SK-N-SH (cell line): ENCODE measurements at regions not wholly inside any gene's neighbourhood (a gene's known extent, or its start where the extent isn't known, plus 50 kb on each side); places are given as distances from the start of the nearest gene placed in this dataset.

Experiments used
- CTCF ChIA-PET: fragments of 300-600, 350-600 bp; formaldehyde crosslinking; extraction: SDS; loops from one replicate; lab custom pipeline; 2021; lab: Yijun Ruan, JAX
- POLR2A ChIA-PET: fragments of 350-600 bp; sonication (Branson Sonifier 250); formaldehyde crosslinking; extraction: SDS; loops from one replicate; lab custom pipeline; 2020; ENCODE audit warnings: antibody characterized with exemption, inconsistent platforms; lab: Yijun Ruan, JAX
- DNase-seq: peaks from one replicate; pipeline ENCODE4 v3.0.0; 2012
- H2AFZ ChIP-seq: fragments of 200-600 bp; sonication (generic); 2 replicates; pipeline ENCODE4 v1.8.1; 2016; ENCODE audit warnings: antibody characterized with exemption, mild to moderate bottlenecking, low read depth
- H3F3A ChIP-seq: fragments of 200-600 bp; sonication (generic); replicated peaks from 2 replicates; pipeline ENCODE3; 2016; ENCODE audit warnings: antibody characterized with exemption, mild to moderate bottlenecking; ENCODE audit not compliant: insufficient read depth
- H3K27ac ChIP-seq, 2 experiments: fragments of 200-500 bp in 1 of 2; fragments of 200-600 bp in 1 of 2; sonication (Bioruptor generic) in 1 of 2; sonication (generic), shearing (Covaris generic) in 1 of 2; 2 replicates each; pipeline versions ENCODE4 v1.5.1 to v1.6.1; 2014 to 2016; ENCODE audit warnings: low read depth in 2 of 2, inconsistent platforms in 1 of 2, low read length in 1 of 2, mild to moderate bottlenecking in 1 of 2, mixed read lengths in 1 of 2
- H3K27me3 ChIP-seq: fragments of 200-600 bp; sonication (generic), shearing (Covaris generic); 2 replicates; pipeline ENCODE4 v1.6.1; 2016; ENCODE audit warnings: mixed run types; ENCODE audit not compliant: insufficient read depth
- H3K36me3 ChIP-seq, 2 experiments: fragments of 200-500 bp in 1 of 2; fragments of 200-600 bp in 1 of 2; sonication (Bioruptor generic) in 1 of 2; sonication (generic) in 1 of 2; replicated peaks in 1 of 2; 2 replicates each; pipeline versions ENCODE3 to v1.5.1; 2014 to 2016; ENCODE audit warnings: low read length in 1 of 2, mild to moderate bottlenecking in 1 of 2; ENCODE audit not compliant: insufficient read depth in 2 of 2, control insufficient read depth in 1 of 2
- H3K4me1 ChIP-seq, 2 experiments: fragments of 200-500 bp in 1 of 2; fragments of 200-600 bp in 1 of 2; sonication (Bioruptor generic) in 1 of 2; sonication (generic), shearing (Covaris generic) in 1 of 2; 2 replicates each; pipeline versions ENCODE4 v1.5.1 to v1.6.1; 2014 to 2016; ENCODE audit warnings: low read depth in 1 of 2, low read length in 1 of 2, mixed run types in 1 of 2; ENCODE audit not compliant: insufficient read depth in 2 of 2, control insufficient read depth in 1 of 2
- H3K4me2 ChIP-seq: fragments of 200-600 bp; sonication (generic), shearing (Covaris generic); 2 replicates; pipeline ENCODE4 v1.6.1; 2017; ENCODE audit warnings: mixed run types
- H3K4me3 ChIP-seq, 2 experiments: fragments of 200-500 bp in 1 of 2; fragments of 200-600 bp in 1 of 2; sonication (Bioruptor generic) in 1 of 2; sonication (generic), shearing (Covaris generic) in 1 of 2; 2 replicates each; pipeline versions ENCODE4 v1.5.1 to v1.8.1; 2014 to 2016; ENCODE audit warnings: low read depth in 2 of 2, inconsistent platforms in 1 of 2, low read length in 1 of 2, mild to moderate bottlenecking in 1 of 2, mixed read lengths in 1 of 2, moderate library complexity in 1 of 2
- H3K79me2 ChIP-seq: fragments of 200-600 bp; sonication (generic); 2 replicates; pipeline ENCODE4 v1.8.1; 2017; ENCODE audit warnings: mild to moderate bottlenecking; ENCODE audit not compliant: insufficient read depth
- H3K9ac ChIP-seq: fragments of 200-600 bp; sonication (generic); 2 replicates; pipeline ENCODE4 v1.6.1; 2017; ENCODE audit warnings: mixed run types
- H3K9me2 ChIP-seq: fragments of 200-600 bp; sonication (generic); 2 replicates; pipeline ENCODE4 v1.6.1; 2017; ENCODE audit warnings: mixed run types
- H3K9me3 ChIP-seq: fragments of 200-600 bp; sonication (generic); 2 replicates; pipeline ENCODE4 v1.6.1; 2017; ENCODE audit warnings: mixed run types, mild to moderate bottlenecking, moderate library complexity
- H4K20me1 ChIP-seq: fragments of 200-600 bp; sonication (generic); 2 replicates; pipeline ENCODE4 v1.6.1; 2017; ENCODE audit warnings: mild to moderate bottlenecking, mixed run types; ENCODE audit not compliant: insufficient read depth
- FOXM1 ChIP-seq: IDR thresholded peaks from 2 replicates; pipeline ENCODE4 v1.4.0; 2012; ENCODE audit warnings: low read depth, mild to moderate bottlenecking
- GATA2 ChIP-seq: sonication (generic); formaldehyde crosslinking; IDR thresholded peaks from 2 replicates; pipeline ENCODE4 v1.5.0; 2020; ENCODE audit warnings: mild to moderate bottlenecking, missing genetic modification reagents
- IRF3 ChIP-seq: fragments of 150-350 bp; IDR thresholded peaks from 2 replicates; pipeline ENCODE4 v1.6.1; 2016; ENCODE audit warnings: mild to moderate bottlenecking, low read depth, low read length
- MXI1 ChIP-seq: IDR thresholded peaks from 2 replicates; pipeline ENCODE4 v1.6.1; 2012; ENCODE audit warnings: mild to moderate bottlenecking, low read depth, low read length, improper control_type of control experiment
- POLR2AphosphoS5 ChIP-seq: IDR thresholded peaks from 2 replicates; pipeline ENCODE4 v1.6.1; 2012; ENCODE audit warnings: low read depth, low read length
- RAD21 ChIP-seq: IDR thresholded peaks from 2 replicates; pipeline ENCODE4 v1.6.1; 2012; ENCODE audit warnings: mild to moderate bottlenecking, low read length
- RCOR1 ChIP-seq: fragments of 150-350 bp; IDR thresholded peaks from 2 replicates; pipeline ENCODE4 v1.6.1; 2017; ENCODE audit warnings: antibody characterized with exemption, low read length
- REST ChIP-seq: IDR thresholded peaks from 2 replicates; pipeline ENCODE4 v1.6.1; 2012; ENCODE audit warnings: mild to moderate bottlenecking, low read depth, low read length, moderate library complexity
- TAF1 ChIP-seq: IDR thresholded peaks from 2 replicates; pipeline ENCODE4 v1.6.1; 2012; ENCODE audit warnings: low read depth, mild to moderate bottlenecking, low read length, moderate library complexity, borderline replicate concordance
- TEAD4 ChIP-seq: IDR thresholded peaks from 2 replicates; pipeline ENCODE4 v1.4.0; 2012; ENCODE audit warnings: mild to moderate bottlenecking, borderline replicate concordance; ENCODE audit not compliant: insufficient read depth
- USF1 ChIP-seq: IDR thresholded peaks from 2 replicates; pipeline ENCODE4 v1.4.0; 2012; ENCODE audit warnings: low read depth, borderline replicate concordance
- USF2 ChIP-seq: fragments of 150-350 bp; IDR thresholded peaks from 2 replicates; pipeline ENCODE4 v1.6.1; 2017; ENCODE audit warnings: antibody characterized with exemption, low read length, low read depth, borderline replicate concordance
- YY1 ChIP-seq: IDR thresholded peaks from 2 replicates; pipeline ENCODE4 v1.4.0; 2012; ENCODE audit warnings: low read depth, mild to moderate bottlenecking
- WGBS: methylation state at CpG from one replicate; pipeline ENCODE4 v1.1.6; 2017; ENCODE audit warnings: low lambda C conversion rate; 5-methylcytosine and 5-hydroxymethylcytosine counted together

- no peak for TF ChIP-seq REST
- TF ChIP-seq TAF1 = no peak
Observed at GRCh38 chr20:23186808-23187207, 100.7 kb upstream of the CD93 start (continued).

- CTCF ChIA-PET = no interaction called here
- Histone ChIP-seq H3K79me2 (no peaks in the 10 kb centered on the region), H3K4me1 (no peaks in the 10 kb centered on the region), H3K36me3 (no peaks in the 10 kb centered on the region), H3K9me2 (no peaks in the 10 kb centered on the region), H3K4me2 (no peak overlapping the region), H4K20me1 (no peaks in the 10 kb centered on the region), H3K9ac (no peak overlapping the region), H3K9me3 (no peaks in the 10 kb centered on the region), H3F3A (no peaks in the 10 kb centered on the region), H3K27ac (no peak overlapping the region), H3K27me3 (peaks cover 6% of the 10 kb centered on the region; the same call in 1 of the 2 replicates), H2AFZ (no peak overlapping the region), H3K4me3 (no peak overlapping the region)
- no peak for DNase-seq
- no peak for TF ChIP-seq USF2
- TF ChIP-seq FOXM1 = no peak
- 43% methylated on average over 7 of the region's 9 CpGs for WGBS
- POLR2A ChIA-PET = no interaction called here
Observed at GRCh38 chr20:23180451-23180921, 94.4 kb upstream of the CD93 start.

GRCh38 chr20:23179766-23180403, 93.8 kb upstream of the CD93 start:
- H3F3A ChIP-seq = no peaks in the 10 kb centered on the region
- CTCF ChIA-PET = no interaction called here
- no peaks in the 10 kb centered on the region for H3K79me2 ChIP-seq
- H3K27me3 ChIP-seq = peaks cover under 1% of the 10 kb centered on the region; the same call in 1 of the 2 replicates
- no peaks in the 10 kb centered on the region for H3K36me3 ChIP-seq
- H3K4me3 ChIP-seq = no peak overlapping the region
- no peaks in the 10 kb centered on the region for H3K9me2 ChIP-seq
- no peak overlapping the region for H3K27ac ChIP-seq
- H2AFZ ChIP-seq = no peak overlapping the region
- 0% methylated on average over 1 of the region's 1 CpG for WGBS
- no peak for DNase-seq
- H3K9ac ChIP-seq = no peak overlapping the region
- no peak overlapping the region for H3K4me2 ChIP-seq
- no peaks in the 10 kb centered on the region for H3K4me1 ChIP-seq
- no peaks in the 10 kb centered on the region for H3K9me3 ChIP-seq
- no peaks in the 10 kb centered on the region for H4K20me1 ChIP-seq
- POLR2A ChIA-PET = no interaction called here
- TF ChIP-seq RAD21 (no peak), IRF3 (no peak), GATA2 (CRISPR knock-in tag) (no peak), MXI1 (no peak), TEAD4 (no peak), USF1 (no peak), REST (no peak), YY1 (no peak), TAF1 (no peak), RCOR1 (no peak), POLR2AphosphoS5 (no peak)
